RWPE1 (cell line): ENCODE measurements at regions not wholly inside any gene's neighbourhood (a gene's known extent, or its start where the extent isn't known, plus 50 kb on each side); places are given as distances from the start of the nearest gene placed in this dataset.

Source experiments
- CTCF ChIA-PET: fragments of 350-600 bp; sonication (Branson Sonifier 250); formaldehyde crosslinking; extraction: SDS; loops from one replicate; lab custom pipeline; 2021; lab: Yijun Ruan, JAX
- POLR2A ChIA-PET: fragments of 400-600 bp; formaldehyde crosslinking; extraction: SDS; loops from one replicate; lab custom pipeline; 2020; ENCODE audit warnings: antibody characterized with exemption; ENCODE audit not compliant: low non-redundant PET; lab: Yijun Ruan, JAX
- DNase-seq: peaks from one replicate; pipeline ENCODE4 v3.0.0; 2012; ENCODE audit warnings: low spot score
- H3K27ac ChIP-seq: fragments of 450-650 bp; 2 replicates; pipeline ENCODE4 v1.5.1; 2017
- CTCF ChIP-seq: fragments of 450-650 bp; conservative IDR thresholded peaks from 2 replicates; pipeline ENCODE4 v1.5.1; 2017; ENCODE audit warnings: low read depth, mild to moderate bottlenecking

- DNase-seq: no peak
- ChIA-PET POLR2A (no interaction called here), CTCF (interaction anchor here (0.7 kb wide), 1 partner anchor 35 kb away, joined by 3 read pairs; no protein-coding TSS in a partner anchor)
- no peak overlapping the region for H3K27ac ChIP-seq
- no peak for TF ChIP-seq CTCF
These were observed 180.9 kb upstream of the RREB1 start for GRCh38 chr6:6926856-6927255.

GRCh38 chr6:6927521-6928361, 180.0 kb upstream of the RREB1 start:
- ChIA-PET POLR2A (no interaction called here), CTCF (interaction anchor here (0.7 kb wide), 1 partner anchor 36 kb away, joined by 3 read pairs; no protein-coding TSS in a partner anchor)
- DNase-seq: no peak
- no peak for TF ChIP-seq CTCF
- no peak overlapping the region for H3K27ac ChIP-seq

- ChIA-PET POLR2A (no interaction called here), CTCF (no interaction called here)
- TF ChIP-seq CTCF: no peak
- no peak overlapping the region for H3K27ac ChIP-seq
- no peak for DNase-seq
These were observed 177.4 kb upstream of the RREB1 start for GRCh38 chr6:6930223-6930880.

GRCh38 chr6:6931071-6932025, 176.4 kb upstream of the RREB1 start:
- no peak for DNase-seq
- H3K27ac ChIP-seq: no peak overlapping the region
- ChIA-PET CTCF (no interaction called here), POLR2A (no interaction called here)
- no peak for TF ChIP-seq CTCF

- no peak for TF ChIP-seq CTCF
- CTCF ChIA-PET: no interaction called here
- H3K27ac ChIP-seq: no peak overlapping the region
- POLR2A ChIA-PET: no interaction called here
- DNase-seq: no peak
These were observed 175.4 kb upstream of the RREB1 start for GRCh38 chr6:6932341-6932740.

- CTCF ChIA-PET: no interaction called here
- POLR2A ChIA-PET: no interaction called here
These were observed 174.8 kb upstream of the RREB1 start for GRCh38 chr6:6932968-6933367.

More at GRCh38 chr6:6932968-6933367, 174.8 kb upstream of the RREB1 start:
- DNase-seq: no peak
- TF ChIP-seq CTCF: no peak
- H3K27ac ChIP-seq: no peak overlapping the region
